Thyroid gland (tissue), 4 donors: ENCODE measurements at regions not wholly inside any gene's neighbourhood (a gene's known extent, or its start where the extent isn't known, plus 50 kb on each side); places are given as distances from the start of the nearest gene placed in this dataset.

Experiments used
- DNase-seq, 2 donors: peaks; one replicate each; pipeline ENCODE4 v3.0.0-alpha.2; 2019
- H3K27ac ChIP-seq, 3 donors: fragments of 200-600 bp; sonication (generic); 1 replicate in 2 of 3; 2 replicates in 1 of 3; pipeline ENCODE4 v1.5.1; 2016 to 2019; ENCODE audit warnings: mild to moderate bottlenecking in 1 of 3, moderate library complexity in 1 of 3
- H3K27me3 ChIP-seq: fragments of 200-600 bp; sonication (generic); one replicate; pipeline ENCODE4 v1.5.1; 2019
- H3K36me3 ChIP-seq, 2 donors: fragments of 200-600 bp; sonication (generic); one replicate each; pipeline ENCODE4 v1.5.1; 2016 to 2019
- H3K4me1 ChIP-seq, 2 donors: fragments of 200-600 bp; sonication (generic); one replicate each; pipeline ENCODE4 v1.5.1; 2017 to 2019
- H3K4me3 ChIP-seq, 3 donors: fragments of 200-600 bp; sonication (generic); replicated peaks in 1 of 3; 1 replicate in 2 of 3; 2 replicates in 1 of 3; pipeline ENCODE4 v1.5.1; 2016; ENCODE audit warnings: mild to moderate bottlenecking in 1 of 3
- H3K9me3 ChIP-seq: fragments of 200-600 bp; sonication (generic); one replicate; pipeline ENCODE4 v1.5.1; 2017
- POLR2A ChIP-seq, 2 donors: fragments of 450-650 bp; IDR thresholded peaks; one replicate each; pipeline ENCODE4 v1.6.1; 2017; ENCODE audit warnings: antibody characterized with exemption in 2 of 2, mild to moderate bottlenecking in 2 of 2, moderate library complexity in 1 of 2
- WGBS, 2 donors: methylation state at CpG; one replicate each; pipeline ENCODE4 v1.1.5; 2017; 5-methylcytosine and 5-hydroxymethylcytosine counted together
- intact Hi-C: fragments of 100-400 bp; cut with DNase I; formaldehyde crosslinking; loops from one replicate; pipeline ENCODE4 v1.15.1; 2023
- TF ChIP-seq, protein P1 (sequence below), 6 experiments: fragments of 200-600 bp in 3 of 6; fragments of 450-650 bp in 3 of 6; sonication (generic) in 3 of 6; IDR thresholded peaks; one replicate each; pipeline ENCODE4 v1.5.1; 2016 to 2019; ENCODE audit warnings: antibody characterized with exemption in 6 of 6, mild to moderate bottlenecking in 2 of 6, inconsistent platforms in 1 of 6, moderate library complexity in 1 of 6

DNA sequence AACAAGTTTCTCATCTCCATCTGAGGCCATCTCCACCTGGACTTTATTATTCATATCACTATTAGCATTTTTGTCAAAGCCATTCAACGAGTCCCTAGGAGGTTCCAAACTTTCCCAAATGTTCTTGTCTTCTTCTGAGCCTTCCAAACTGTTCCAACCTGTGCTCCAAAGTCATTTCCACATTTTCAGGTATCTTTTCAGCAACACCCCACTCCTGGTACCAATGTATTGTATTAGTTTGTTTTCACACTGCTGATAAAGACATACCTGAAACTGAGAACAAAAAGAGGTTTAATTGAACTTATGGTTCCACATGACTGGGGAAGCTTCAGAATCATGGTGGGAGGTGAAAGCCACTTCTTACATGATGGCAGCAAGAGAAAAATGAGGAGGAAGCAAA is 385.4 kb upstream of the GATB start:
- H3K27ac ChIP-seq: no peak overlapping the region
- WGBS, 2 donors: 74 to 75% methylated on average over 1 of the region's 1 CpG
- no peaks in the 10 kb centered on the region for H3K36me3 ChIP-seq
- no peaks in the 10 kb centered on the region for H3K9me3 ChIP-seq
- intact Hi-C loops: no loop called here
- H3K4me1 ChIP-seq: no peaks in the 10 kb centered on the region
- TF ChIP-seq, protein P1, sequence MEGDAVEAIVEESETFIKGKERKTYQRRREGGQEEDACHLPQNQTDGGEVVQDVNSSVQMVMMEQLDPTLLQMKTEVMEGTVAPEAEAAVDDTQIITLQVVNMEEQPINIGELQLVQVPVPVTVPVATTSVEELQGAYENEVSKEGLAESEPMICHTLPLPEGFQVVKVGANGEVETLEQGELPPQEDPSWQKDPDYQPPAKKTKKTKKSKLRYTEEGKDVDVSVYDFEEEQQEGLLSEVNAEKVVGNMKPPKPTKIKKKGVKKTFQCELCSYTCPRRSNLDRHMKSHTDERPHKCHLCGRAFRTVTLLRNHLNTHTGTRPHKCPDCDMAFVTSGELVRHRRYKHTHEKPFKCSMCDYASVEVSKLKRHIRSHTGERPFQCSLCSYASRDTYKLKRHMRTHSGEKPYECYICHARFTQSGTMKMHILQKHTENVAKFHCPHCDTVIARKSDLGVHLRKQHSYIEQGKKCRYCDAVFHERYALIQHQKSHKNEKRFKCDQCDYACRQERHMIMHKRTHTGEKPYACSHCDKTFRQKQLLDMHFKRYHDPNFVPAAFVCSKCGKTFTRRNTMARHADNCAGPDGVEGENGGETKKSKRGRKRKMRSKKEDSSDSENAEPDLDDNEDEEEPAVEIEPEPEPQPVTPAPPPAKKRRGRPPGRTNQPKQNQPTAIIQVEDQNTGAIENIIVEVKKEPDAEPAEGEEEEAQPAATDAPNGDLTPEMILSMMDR (IDR thresholded peaks at IDR 0.05): no peak
- no peak for TF ChIP-seq POLR2A (IDR thresholded peaks at IDR 0.05)
- H3K27me3 ChIP-seq: no peaks in the 10 kb centered on the region
- H3K4me3 ChIP-seq: no peak overlapping the region
- no peak for DNase-seq

DNA sequence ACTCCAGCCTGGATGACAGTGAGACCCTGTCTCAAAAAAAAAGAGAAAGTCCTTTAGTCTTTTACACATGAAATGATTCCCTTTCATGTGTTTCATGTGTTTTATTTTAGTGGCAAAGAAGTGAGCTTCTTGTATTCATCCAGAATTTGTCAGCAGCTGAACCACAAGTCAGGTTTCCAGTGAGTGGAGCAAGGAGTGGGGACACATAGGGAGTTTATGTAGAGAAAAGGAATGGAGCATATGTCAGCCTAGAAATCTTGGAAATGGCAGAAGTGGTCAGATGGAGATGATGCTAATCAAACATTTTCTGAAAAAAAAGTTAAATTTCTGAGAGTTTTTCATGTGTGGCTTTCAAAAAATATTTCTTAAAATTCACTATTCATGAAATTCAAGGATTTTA is 383.0 kb upstream of the GATB start:
- Histone ChIP-seq H3K27me3 (no peaks in the 10 kb centered on the region), H3K36me3 (no peaks in the 10 kb centered on the region), H3K9me3 (no peaks in the 10 kb centered on the region), H3K4me1 (no peaks in the 10 kb centered on the region), H3K27ac (no peak overlapping the region), H3K4me3 (no peak overlapping the region)
- no peak for DNase-seq
- TF ChIP-seq, protein P1 (IDR thresholded peaks at IDR 0.05): no peak
- TF ChIP-seq POLR2A (IDR thresholded peaks at IDR 0.05): no peak
- intact Hi-C loops: no loop called here

DNA sequence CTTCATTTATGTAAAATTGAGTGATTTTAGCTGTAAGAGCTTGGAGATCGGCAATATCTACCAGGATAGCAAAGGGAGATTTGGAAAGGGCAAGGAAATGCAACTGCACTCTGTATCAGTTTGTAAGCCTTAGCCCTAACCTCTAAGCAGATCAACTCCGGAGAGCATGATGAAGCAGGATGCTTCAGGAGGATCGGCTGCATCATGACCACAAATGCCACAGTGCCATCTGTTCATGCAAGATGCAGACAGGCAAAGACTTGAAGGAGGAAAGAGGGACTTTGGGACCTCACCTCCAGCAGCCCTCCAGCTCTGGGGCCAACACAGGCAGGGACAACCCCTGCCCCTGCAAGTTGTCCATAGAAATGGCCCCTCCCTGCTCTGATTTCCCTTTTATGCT is 377.6 kb upstream of the GATB start:
- Histone ChIP-seq H3K27ac (no peak overlapping the region), H3K4me3 (no peak overlapping the region), H3K4me1 (no peaks in the 10 kb centered on the region), H3K27me3 (no peaks in the 10 kb centered on the region), H3K36me3 (no peaks in the 10 kb centered on the region), H3K9me3 (no peaks in the 10 kb centered on the region)
- WGBS, 2 donors: 77 to 91% methylated on average over 3 of the region's 3 CpGs
- DNase-seq: no peak
- intact Hi-C loops: no loop called here
- no peak for TF ChIP-seq POLR2A (IDR thresholded peaks at IDR 0.05)
- TF ChIP-seq, protein P1 (IDR thresholded peaks at IDR 0.05): no peak

DNA sequence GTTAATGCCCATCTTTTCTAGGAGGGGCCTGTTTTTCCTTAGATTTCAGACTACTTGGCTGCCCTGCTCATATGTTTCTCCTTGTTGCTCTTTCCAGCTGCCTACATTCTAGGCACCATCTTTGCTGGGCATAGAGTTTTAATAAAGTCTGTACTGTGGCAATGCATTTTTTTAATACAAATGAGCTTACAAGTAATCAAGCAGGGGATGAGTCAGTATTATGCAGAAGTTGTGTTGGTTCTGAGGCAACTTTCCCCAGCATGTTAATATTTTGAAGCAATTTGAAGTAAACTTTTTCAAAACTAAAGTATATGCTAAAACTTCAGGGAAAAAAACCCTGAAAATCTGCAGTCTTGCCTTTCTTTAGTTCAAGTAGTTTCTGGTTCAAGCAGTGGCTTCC is 372.0 kb upstream of the GATB start:
- no peak overlapping the region for H3K4me3 ChIP-seq
- H3K9me3 ChIP-seq: no peaks in the 10 kb centered on the region
- H3K27me3 ChIP-seq: no peaks in the 10 kb centered on the region
- no peaks in the 10 kb centered on the region for H3K36me3 ChIP-seq
- H3K4me1 ChIP-seq: no peaks in the 10 kb centered on the region
- intact Hi-C loops: no loop called here
- DNase-seq: no peak
- TF ChIP-seq POLR2A (IDR thresholded peaks at IDR 0.05): no peak
- TF ChIP-seq, protein P1 (IDR thresholded peaks at IDR 0.05): no peak
- H3K27ac ChIP-seq: no peak overlapping the region

DNA sequence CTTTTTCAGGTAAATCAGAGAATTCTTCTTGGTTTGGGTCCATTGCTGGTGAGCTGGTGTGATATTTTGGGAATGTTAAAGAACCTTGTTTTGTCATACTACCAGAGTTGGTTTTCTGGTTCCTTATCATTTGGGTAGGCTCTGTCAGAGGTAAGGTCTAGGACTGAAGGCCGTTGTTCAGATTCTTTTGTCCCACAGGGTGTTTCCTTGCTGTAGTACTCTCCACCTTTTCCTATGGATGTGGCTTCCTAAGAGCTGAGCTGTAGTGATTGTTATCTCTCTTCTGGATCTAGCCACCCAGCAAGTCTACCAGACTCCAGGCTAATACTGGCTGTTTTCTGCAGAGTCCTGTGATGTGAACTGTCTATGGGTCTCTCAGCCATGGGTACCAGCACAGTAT is 367.5 kb upstream of the GATB start:
- no peak for DNase-seq
- Histone ChIP-seq H3K27me3 (no peaks in the 10 kb centered on the region), H3K36me3 (no peaks in the 10 kb centered on the region), H3K9me3 (no peaks in the 10 kb centered on the region), H3K4me3 (no peak overlapping the region), H3K27ac (no peak overlapping the region), H3K4me1 (no peaks in the 10 kb centered on the region)
- intact Hi-C loops: no loop called here
- WGBS, 2 donors: 58 to 81% methylated on average over 1 of the region's 1 CpG
- no peak for TF ChIP-seq POLR2A (IDR thresholded peaks at IDR 0.05)
- TF ChIP-seq, protein P1 (IDR thresholded peaks at IDR 0.05): no peak
